K562 (cell line): ENCODE measurements at regions not wholly inside any gene's neighbourhood (a gene's known extent, or its start where the extent isn't known, plus 50 kb on each side); places are given as distances from the start of the nearest gene placed in this dataset.

Source experiments
- ATAC-seq: fragments of 200-7000 bp; cut with Tn5 transposase; 3 replicates; pipeline ENCODE4 v1.9.1; 2020; ENCODE audit warnings: moderate library complexity
- BruUV-seq: library from RNA; stranded (reverse); fragments of 400-500 nt; replicated peaks from 2 replicates; lab custom pipeline; 2021; lab: Mats Ljungman, UMichigan
- CTCF ChIA-PET: fragments of 300-600 bp; formaldehyde crosslinking; extraction: SDS; loops from one replicate; lab custom pipeline; 2021; ENCODE audit warnings: low intra/inter-chr PET ratio; lab: Yijun Ruan, JAX
- POLR2A ChIA-PET: fragments of 300-600, 350-650 bp; sonication (Branson Sonifier 250); formaldehyde crosslinking; extraction: SDS; loops from one replicate; lab custom pipeline; 2021; ENCODE audit warnings: antibody characterized with exemption, inconsistent platforms; lab: Yijun Ruan, JAX
- DNase-seq, 4 experiments: peaks; one replicate each; pipeline versions ENCODE4 v3.0.0 to v3.0.0-alpha.2; 2011 to 2018; ENCODE audit warnings: low spot score in 3 of 4, mixed read lengths in 3 of 4; ENCODE audit errors: extremely low read depth in 1 of 4
- FAIRE-seq: peaks from 2 replicates; lab custom pipeline; 2011; peaks lifted over from hg19 to GRCh38; lab: Jason Lieb, UNC
- H2AFZ ChIP-seq: 2 replicates; pipeline ENCODE4 v1.6.0; 2011; ENCODE audit warnings: low read depth, low read length, control low read depth, inconsistent platforms
- H3K27ac ChIP-seq: fragments of 200-600 bp; 3 replicates; pipeline ENCODE4 v1.8.0; 2011; ENCODE audit warnings: low read depth, mild to moderate bottlenecking, control low read depth, inconsistent platforms, low read length, moderate library complexity, mixed read lengths; ENCODE audit errors: extremely low read depth
- H3K27me3 ChIP-seq, 2 experiments: fragments of 300-600 bp in 1 of 2; 2 replicates in 1 of 2; 3 replicates in 1 of 2; pipeline versions ENCODE4 v1.6.0 to v1.8.0; 2011; ENCODE audit warnings: inconsistent platforms in 2 of 2, low read length in 2 of 2, mild to moderate bottlenecking in 1 of 2, mixed read lengths in 1 of 2, moderate library complexity in 1 of 2; ENCODE audit not compliant: control insufficient read depth in 2 of 2, insufficient read depth in 2 of 2
- H3K36me3 ChIP-seq: fragments of 300-600 bp; 3 replicates; pipeline ENCODE4 v1.8.0; 2011; ENCODE audit warnings: mild to moderate bottlenecking, low read length, inconsistent platforms; ENCODE audit not compliant: control insufficient read depth, insufficient read depth
- H3K4me1 ChIP-seq, 2 experiments: fragments of 200-600 bp in 1 of 2; replicated peaks in 1 of 2; 2 replicates in 1 of 2; 3 replicates in 1 of 2; pipeline versions ENCODE4 v1.5.1 to v1.8.0; 2011; ENCODE audit warnings: inconsistent platforms in 2 of 2, low read length in 2 of 2, mild to moderate bottlenecking in 1 of 2, mixed read lengths in 1 of 2, moderate library complexity in 1 of 2; ENCODE audit not compliant: control insufficient read depth in 2 of 2, insufficient read depth in 2 of 2
- H3K4me2 ChIP-seq: 2 replicates; pipeline ENCODE4 v1.6.1; 2011; ENCODE audit warnings: low read length, control low read depth, inconsistent platforms, mixed read lengths; ENCODE audit not compliant: insufficient read depth
- H3K4me3 ChIP-seq: fragments of 200-600 bp; sonication (generic), shearing (Covaris generic); 2 replicates; pipeline ENCODE4 v1.5.1; 2016; ENCODE audit warnings: control low read depth, inconsistent platforms
- H3K79me2 ChIP-seq: fragments of 200-600 bp; 3 replicates; pipeline ENCODE4 v1.8.0; 2011; ENCODE audit warnings: low read length, inconsistent platforms; ENCODE audit not compliant: control insufficient read depth, insufficient read depth
- H3K9ac ChIP-seq, 2 experiments: 2 replicates each; pipeline versions ENCODE4 v1.6.0 to v1.6.1; 2011; ENCODE audit warnings: low read depth in 2 of 2, low read length in 2 of 2, control low read depth in 1 of 2, inconsistent platforms in 1 of 2, mild to moderate bottlenecking in 1 of 2, mixed read lengths in 1 of 2; ENCODE audit not compliant: insufficient read depth in 1 of 2
- H3K9me1 ChIP-seq: one replicate; pipeline ENCODE4 v1.6.0; 2011; ENCODE audit warnings: inconsistent platforms, mild to moderate bottlenecking, low read length, moderate library complexity; ENCODE audit not compliant: control insufficient read depth, insufficient read depth
- H3K9me3 ChIP-seq: replicated peaks from 2 replicates; pipeline ENCODE4 v1.5.1; 2011; ENCODE audit warnings: low read depth, low read length, inconsistent platforms; ENCODE audit not compliant: control insufficient read depth, insufficient read depth
- H4K20me1 ChIP-seq: replicated peaks from 2 replicates; pipeline ENCODE4 v1.6.1; 2011; ENCODE audit warnings: low read length, inconsistent platforms, mixed read lengths; ENCODE audit not compliant: control insufficient read depth, insufficient read depth
- E2F3 ChIP-seq: fragments of 250-450 bp; sonication (Bioruptor Pico); IDR thresholded peaks from 2 replicates; pipeline ENCODE4 v1.4.0; 2020; ENCODE audit warnings: mild to moderate bottlenecking
- ELK1 ChIP-seq: sonication (generic); formaldehyde crosslinking; IDR thresholded peaks from 2 replicates; pipeline ENCODE4 v1.8.1; 2022; ENCODE audit warnings: missing genetic modification reagents
- ESRRA ChIP-seq: fragments of 450-650 bp; IDR thresholded peaks from 2 replicates; pipeline ENCODE4 v1.6.1; 2014; ENCODE audit warnings: low read depth, mild to moderate bottlenecking, moderate library complexity, borderline replicate concordance
- FOXJ3 ChIP-seq: sonication (generic); formaldehyde crosslinking; IDR thresholded peaks from 2 replicates; pipeline ENCODE4 v1.4.0; 2020; ENCODE audit warnings: mild to moderate bottlenecking, missing genetic modification reagents
- FOXK2 ChIP-seq, 2 experiments: fragments of 450-650 bp; IDR thresholded peaks in 1 of 2; conservative IDR thresholded peaks in 1 of 2; 2 replicates each; pipeline ENCODE4 v1.6.1; 2016; ENCODE audit warnings: low read depth in 2 of 2, mild to moderate bottlenecking in 1 of 2
- IRF2 ChIP-seq: sonication (generic); formaldehyde crosslinking; IDR thresholded peaks from 2 replicates; pipeline ENCODE4 v1.8.1; 2022; ENCODE audit warnings: mild to moderate bottlenecking, missing genetic modification reagents
- KAT8 ChIP-seq: fragments of 450-650 bp; IDR thresholded peaks from 2 replicates; pipeline ENCODE4 v1.6.1; 2016; ENCODE audit warnings: low read depth, mild to moderate bottlenecking
- MYBL2 ChIP-seq, 2 experiments: fragments of 450-650 bp in 1 of 2; sonication (generic) in 1 of 2; formaldehyde crosslinking in 1 of 2; IDR thresholded peaks; 2 replicates each; pipeline versions ENCODE4 v1.6.1 to v1.8.1; 2017 to 2022; ENCODE audit warnings: borderline replicate concordance in 1 of 2, inconsistent platforms in 1 of 2, low read depth in 1 of 2, mild to moderate bottlenecking in 1 of 2, missing genetic modification reagents in 1 of 2, moderate library complexity in 1 of 2
- PHF8 ChIP-seq: fragments of 200-600 bp; sonication (generic); IDR thresholded peaks from 2 replicates; pipeline ENCODE4 v1.6.1; 2012; ENCODE audit warnings: mixed run types, mild to moderate bottlenecking, inconsistent platforms, low read length, moderate library complexity, borderline replicate concordance
- ZBTB17 ChIP-seq: fragments of 450-650 bp; formaldehyde crosslinking; IDR thresholded peaks from 2 replicates; pipeline ENCODE4 v1.4.0; 2020; ENCODE audit warnings: mild to moderate bottlenecking
- ZNF174 ChIP-seq: fragments of 250-450 bp; sonication (Bioruptor Pico); IDR thresholded peaks from 2 replicates; pipeline ENCODE4 v1.4.0; 2020; ENCODE audit warnings: mild to moderate bottlenecking
- ZNF263 ChIP-seq: sonication (generic); formaldehyde crosslinking; IDR thresholded peaks from 2 replicates; pipeline ENCODE4 v1.8.0; 2022; ENCODE audit warnings: mild to moderate bottlenecking, missing genetic modification reagents, borderline replicate concordance
- ZNF347 ChIP-seq: fragments of 450-650 bp; formaldehyde crosslinking; IDR thresholded peaks from 2 replicates; pipeline ENCODE4 v1.4.0; 2020; ENCODE audit warnings: low read depth, mild to moderate bottlenecking, moderate library complexity
- WGBS: fragments of 100-300 bp; shearing (Covaris generic); methylation state at CpG from one replicate; pipeline ENCODE4 v1.1.6; 2016; ENCODE audit warnings: low coverage, mixed read lengths; ENCODE audit not compliant: insufficient coverage; ENCODE audit errors: missing lambda C conversion rate; 5-methylcytosine and 5-hydroxymethylcytosine counted together
- in situ Hi-C: fragments of 300-500 bp; cut with MboI; formaldehyde crosslinking; loops from 4 replicates; pipeline ENCODE4 v1.15.0; 2018; ENCODE audit warnings: inconsistent platforms, mixed read lengths
- intact Hi-C: fragments of 100-400 bp; cut with micrococcal nuclease; formaldehyde crosslinking; loops from 2 replicates; pipeline ENCODE4 v1.14.2; 2022
- TF ChIP-seq, protein P1 (sequence below): fragments of 250-450 bp; sonication (Bioruptor Pico); IDR thresholded peaks from 2 replicates; pipeline ENCODE4 v1.8.0; 2022; ENCODE audit warnings: inconsistent platforms
- TF ChIP-seq, protein P2 (sequence below): sonication (generic); formaldehyde crosslinking; IDR thresholded peaks from 2 replicates; pipeline ENCODE4 v1.8.0; 2022; ENCODE audit warnings: mild to moderate bottlenecking, low read depth, missing genetic modification reagents

DNA sequence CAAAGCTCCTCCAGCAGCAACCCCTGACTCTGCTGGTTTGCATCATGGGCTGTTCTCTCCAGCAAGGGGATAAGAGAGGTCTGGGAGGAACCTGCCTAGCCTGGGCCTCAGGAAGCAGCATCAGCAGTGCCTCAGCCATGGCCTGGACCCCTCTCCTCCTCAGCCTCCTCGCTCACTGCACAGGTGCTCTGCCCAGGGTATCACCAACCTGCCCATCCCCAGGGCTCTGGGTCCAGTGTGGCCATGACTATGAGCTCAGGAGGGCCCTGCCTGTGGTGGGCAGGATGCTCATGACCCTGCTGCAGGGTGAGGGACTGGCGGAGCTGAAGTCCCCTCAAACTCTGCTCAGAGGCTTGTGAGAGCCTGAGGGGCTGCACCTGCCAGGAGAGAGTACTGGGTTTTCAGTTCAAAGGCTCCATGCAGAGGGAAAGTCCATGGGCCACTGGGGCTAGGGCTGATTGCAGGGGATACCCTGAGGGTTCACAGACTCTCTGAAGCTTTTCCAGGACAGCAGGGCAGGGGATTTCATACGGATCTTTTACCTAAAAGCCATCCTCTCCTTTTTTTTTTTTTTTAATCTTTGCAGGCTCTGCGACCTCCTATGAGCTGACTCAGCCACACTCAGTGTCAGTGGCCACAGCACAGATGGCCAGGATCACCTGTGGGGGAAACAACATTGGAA is 115.8 kb upstream of the IGLL5 start (continued):
- TF ChIP-seq ESRRA (no peak), MYBL2 (IDR thresholded peaks at IDR 0.05; ENCODE audit: low read depth) (no peak), MYBL2 (CRISPR knock-in tag; IDR thresholded peaks at IDR 0.05; ENCODE audit: borderline replicate concordance) (peak; percentile 44; the same call in 1 of the 2 replicates), ELK1 (CRISPR knock-in tag) (0 out of 2 replicates have a peak, but pooled peaks have one; percentile 83), ZNF263 (CRISPR knock-in tag) (no peak)
- TF ChIP-seq, protein P1, sequence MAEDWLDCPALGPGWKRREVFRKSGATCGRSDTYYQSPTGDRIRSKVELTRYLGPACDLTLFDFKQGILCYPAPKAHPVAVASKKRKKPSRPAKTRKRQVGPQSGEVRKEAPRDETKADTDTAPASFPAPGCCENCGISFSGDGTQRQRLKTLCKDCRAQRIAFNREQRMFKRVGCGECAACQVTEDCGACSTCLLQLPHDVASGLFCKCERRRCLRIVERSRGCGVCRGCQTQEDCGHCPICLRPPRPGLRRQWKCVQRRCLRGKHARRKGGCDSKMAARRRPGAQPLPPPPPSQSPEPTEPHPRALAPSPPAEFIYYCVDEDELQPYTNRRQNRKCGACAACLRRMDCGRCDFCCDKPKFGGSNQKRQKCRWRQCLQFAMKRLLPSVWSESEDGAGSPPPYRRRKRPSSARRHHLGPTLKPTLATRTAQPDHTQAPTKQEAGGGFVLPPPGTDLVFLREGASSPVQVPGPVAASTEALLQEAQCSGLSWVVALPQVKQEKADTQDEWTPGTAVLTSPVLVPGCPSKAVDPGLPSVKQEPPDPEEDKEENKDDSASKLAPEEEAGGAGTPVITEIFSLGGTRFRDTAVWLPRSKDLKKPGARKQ (CRISPR knock-in tag): no peak

DNA sequence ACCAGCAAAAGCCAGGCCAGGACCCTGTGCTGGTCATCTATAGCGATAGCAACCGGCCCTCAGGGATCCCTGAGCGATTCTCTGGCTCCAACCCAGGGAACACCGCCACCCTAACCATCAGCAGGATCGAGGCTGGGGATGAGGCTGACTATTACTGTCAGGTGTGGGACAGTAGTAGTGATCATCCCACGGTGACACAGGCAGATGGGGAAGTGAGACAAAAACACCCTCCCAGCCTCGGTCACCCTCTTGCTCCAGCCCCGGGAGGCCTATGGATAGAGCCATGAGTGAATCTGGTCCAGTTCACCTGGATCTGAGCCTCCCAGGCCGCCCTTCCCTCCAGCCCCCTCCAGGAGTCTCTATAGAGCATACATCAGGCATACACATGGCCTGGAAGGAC is 115.2 kb upstream of the IGLL5 start:
- ATAC-seq (peak; percentile 17), FAIRE-seq (no peak), DNase-seq (no peak)
- in situ Hi-C loops (no loop called here), intact Hi-C loops (loop anchor here (5.0 kb wide), 1 partner anchor 50 kb away; no protein-coding TSS in a partner anchor)
- peaks cover 3% of the 10 kb centered on the region for H3K9me1 ChIP-seq
- peaks cover 48% of the 10 kb centered on the region for H4K20me1 ChIP-seq
- no peak overlapping the region for H3K4me2 ChIP-seq
- no peaks in the 10 kb centered on the region for H3K79me2 ChIP-seq
- H3K27ac ChIP-seq: no peak overlapping the region
- no peak overlapping the region for H3K4me3 ChIP-seq
- whole genome bisulfite sequencing: under 1% methylated on average over 9 of the region's 9 CpGs
- no peaks in the 10 kb centered on the region for H3K9me3 ChIP-seq
- CTCF ChIA-PET: interaction anchor here (0.6 to 1.2 kb wide), 3 partner anchors 105 to 220 kb away, joined by 3 to 4 read pairs (median 3); no protein-coding TSS in a partner anchor
- H3K27me3 ChIP-seq: peaks cover 0 to 36% of the 10 kb centered on the region in 2 experiments; a peak in 2 of 5 replicates
- 0 out of 4 replicates have a peak overlapping the region, but pooled peaks of 1 of the 2 experiments have one; percentile 1 for H3K9ac ChIP-seq
- POLR2A ChIA-PET: interaction anchor here (0.6 to 3.3 kb wide), 15 partner anchors 8 to 160 kb away, joined by 3 to 15 read pairs (median 4); no protein-coding TSS in a partner anchor
- H3K36me3 ChIP-seq: no peaks in the 10 kb centered on the region
- no peak overlapping the region for H2AFZ ChIP-seq
- no TSS peak for BruUV-seq
- H3K4me1 ChIP-seq: no peaks in the 10 kb centered on the region
- TF ChIP-seq ZNF174 (CRISPR knock-in tag) (no peak), PHF8 (no peak), ZBTB17 (CRISPR knock-in tag) (no peak), FOXK2 (conservative IDR thresholded peaks at IDR 0.05 in 1 of 2, IDR thresholded peaks at IDR 0.05 in 1 of 2; ENCODE audit: low read depth in 2 of 2) (no peak), FOXJ3 (CRISPR knock-in tag) (no peak), ZNF347 (CRISPR knock-in tag) (no peak), IRF2 (CRISPR knock-in tag) (0 out of 2 replicates have a peak, but pooled peaks have one; percentile 1), KAT8 (no peak), E2F3 (CRISPR knock-in tag) (no peak)
- TF ChIP-seq, protein P2, sequence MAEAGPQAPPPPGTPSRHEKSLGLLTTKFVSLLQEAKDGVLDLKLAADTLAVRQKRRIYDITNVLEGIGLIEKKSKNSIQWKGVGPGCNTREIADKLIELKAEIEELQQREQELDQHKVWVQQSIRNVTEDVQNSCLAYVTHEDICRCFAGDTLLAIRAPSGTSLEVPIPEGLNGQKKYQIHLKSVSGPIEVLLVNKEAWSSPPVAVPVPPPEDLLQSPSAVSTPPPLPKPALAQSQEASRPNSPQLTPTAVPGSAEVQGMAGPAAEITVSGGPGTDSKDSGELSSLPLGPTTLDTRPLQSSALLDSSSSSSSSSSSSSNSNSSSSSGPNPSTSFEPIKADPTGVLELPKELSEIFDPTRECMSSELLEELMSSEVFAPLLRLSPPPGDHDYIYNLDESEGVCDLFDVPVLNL: no peak
